MM.1S (cell line): ENCODE measurements at regions not wholly inside any gene's neighbourhood (a gene's known extent, or its start where the extent isn't known, plus 50 kb on each side); places are given as distances from the start of the nearest gene placed in this dataset.

ENCODE experiments used
- DNase-seq: peaks from one replicate; pipeline ENCODE4 v3.0.0-alpha.2; 2015
- H2AFZ ChIP-seq: fragments of 300-600 bp; sonication (generic); 2 replicates; pipeline ENCODE4 v1.6.0; 2016; ENCODE audit warnings: antibody characterized with exemption, low read length
- H3F3A ChIP-seq: fragments of 300-600 bp; sonication (generic); 2 replicates; pipeline ENCODE4 v1.6.1; 2016; ENCODE audit warnings: mild to moderate bottlenecking, antibody characterized with exemption, low read length, moderate library complexity, mixed read lengths; ENCODE audit not compliant: insufficient read depth
- H3K27ac ChIP-seq: fragments of 300-600 bp; sonication (generic); 2 replicates; pipeline ENCODE4 v1.5.1; 2016; ENCODE audit warnings: mild to moderate bottlenecking, low read length
- H3K27me3 ChIP-seq: fragments of 300-600 bp; sonication (generic); replicated peaks from 2 replicates; pipeline ENCODE4 v1.6.0; 2016; ENCODE audit warnings: low read length; ENCODE audit not compliant: insufficient read depth
- H3K36me3 ChIP-seq: fragments of 300-600 bp; sonication (generic); replicated peaks from 2 replicates; pipeline ENCODE4 v1.6.1; 2016; ENCODE audit warnings: mild to moderate bottlenecking, low read length, mixed read lengths; ENCODE audit not compliant: insufficient read depth
- H3K4me1 ChIP-seq: fragments of 300-600 bp; sonication (generic); 2 replicates; pipeline ENCODE4 v1.6.1; 2016; ENCODE audit warnings: low read length, mixed read lengths
- H3K4me2 ChIP-seq: fragments of 300-600 bp; sonication (generic); 2 replicates; pipeline ENCODE4 v1.6.0; 2016; ENCODE audit warnings: low read depth, low read length
- H3K4me3 ChIP-seq: fragments of 300-600 bp; sonication (generic); 2 replicates; pipeline ENCODE4 v1.5.1; 2016; ENCODE audit warnings: low read length, mixed read lengths
- H3K79me2 ChIP-seq: fragments of 300-600 bp; sonication (generic); 2 replicates; pipeline ENCODE4 v1.6.1; 2016; ENCODE audit warnings: mixed run types, low read length, mixed read lengths
- H3K9ac ChIP-seq: fragments of 300-600 bp; sonication (generic); 2 replicates; pipeline ENCODE4 v1.6.1; 2016; ENCODE audit warnings: low read length, mixed read lengths
- H3K9me2 ChIP-seq: fragments of 300-600 bp; sonication (generic); replicated peaks from 2 replicates; pipeline ENCODE4 v1.6.1; 2016; ENCODE audit warnings: mild to moderate bottlenecking, low read length, mixed read lengths; ENCODE audit not compliant: insufficient read depth
- H3K9me3 ChIP-seq: fragments of 300-600 bp; sonication (generic); replicated peaks from 2 replicates; pipeline ENCODE4 v1.6.1; 2016; ENCODE audit warnings: mild to moderate bottlenecking, low read length, mixed read lengths; ENCODE audit not compliant: insufficient read depth
- H4K20me1 ChIP-seq: fragments of 300-600 bp; sonication (generic); 2 replicates; pipeline ENCODE4 v1.6.1; 2016; ENCODE audit warnings: mild to moderate bottlenecking, low read length, moderate library complexity, mixed read lengths; ENCODE audit not compliant: insufficient read depth
- EZH2 ChIP-seq: fragments of 300-600 bp; sonication (generic); optimal IDR thresholded peaks from 2 replicates; pipeline ENCODE3; 2017; ENCODE audit warnings: low read depth, mild to moderate bottlenecking, antibody characterized with exemption, low read length, mixed read lengths
- EZH2phosphoT487 ChIP-seq: fragments of 300-600 bp; sonication (generic); IDR thresholded peaks from 2 replicates; pipeline ENCODE4 v1.6.1; 2018; ENCODE audit warnings: antibody characterized with exemption, low read length
- TF ChIP-seq, protein P1 (sequence below): fragments of 300-600 bp; sonication (generic); IDR thresholded peaks from 2 replicates; pipeline ENCODE4 v1.5.1; 2016; ENCODE audit warnings: antibody characterized with exemption, low read length, mixed read lengths

DNA sequence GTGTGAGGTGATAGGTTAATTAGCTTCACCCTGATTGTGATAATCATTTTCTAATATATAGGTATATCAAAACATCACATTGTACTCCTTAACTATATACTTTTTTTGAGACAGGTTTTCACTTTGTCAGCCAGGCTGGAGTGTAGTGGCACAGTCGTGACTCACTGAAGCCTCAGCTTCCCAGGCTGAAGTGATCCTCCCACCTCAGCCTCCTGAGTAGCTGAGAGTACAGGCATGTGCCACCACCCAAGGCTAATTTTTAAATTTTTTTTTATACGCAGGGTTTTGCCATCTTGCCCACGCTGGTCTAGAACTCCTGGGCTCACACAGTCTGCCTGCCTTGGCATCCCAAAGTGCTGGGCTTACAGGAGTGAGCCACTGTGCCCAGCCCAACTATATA, 455.3 kb upstream of the MAF start:
- no peak overlapping the region for H3K4me3 ChIP-seq
- H3F3A ChIP-seq = no peaks in the 10 kb centered on the region
- DNase-seq = no peak
- no peaks in the 10 kb centered on the region for H3K27me3 ChIP-seq
- no peak overlapping the region for H3K4me2 ChIP-seq
- H3K9ac ChIP-seq = no peak overlapping the region
- H3K9me3 ChIP-seq = no peaks in the 10 kb centered on the region
- no peak for TF ChIP-seq EZH2phosphoT487
- TF ChIP-seq, protein P1, sequence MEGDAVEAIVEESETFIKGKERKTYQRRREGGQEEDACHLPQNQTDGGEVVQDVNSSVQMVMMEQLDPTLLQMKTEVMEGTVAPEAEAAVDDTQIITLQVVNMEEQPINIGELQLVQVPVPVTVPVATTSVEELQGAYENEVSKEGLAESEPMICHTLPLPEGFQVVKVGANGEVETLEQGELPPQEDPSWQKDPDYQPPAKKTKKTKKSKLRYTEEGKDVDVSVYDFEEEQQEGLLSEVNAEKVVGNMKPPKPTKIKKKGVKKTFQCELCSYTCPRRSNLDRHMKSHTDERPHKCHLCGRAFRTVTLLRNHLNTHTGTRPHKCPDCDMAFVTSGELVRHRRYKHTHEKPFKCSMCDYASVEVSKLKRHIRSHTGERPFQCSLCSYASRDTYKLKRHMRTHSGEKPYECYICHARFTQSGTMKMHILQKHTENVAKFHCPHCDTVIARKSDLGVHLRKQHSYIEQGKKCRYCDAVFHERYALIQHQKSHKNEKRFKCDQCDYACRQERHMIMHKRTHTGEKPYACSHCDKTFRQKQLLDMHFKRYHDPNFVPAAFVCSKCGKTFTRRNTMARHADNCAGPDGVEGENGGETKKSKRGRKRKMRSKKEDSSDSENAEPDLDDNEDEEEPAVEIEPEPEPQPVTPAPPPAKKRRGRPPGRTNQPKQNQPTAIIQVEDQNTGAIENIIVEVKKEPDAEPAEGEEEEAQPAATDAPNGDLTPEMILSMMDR = no peak
- TF ChIP-seq EZH2 = no peak
- H2AFZ ChIP-seq = no peak overlapping the region
- H4K20me1 ChIP-seq = no peaks in the 10 kb centered on the region
- H3K36me3 ChIP-seq = no peaks in the 10 kb centered on the region
- no peaks in the 10 kb centered on the region for H3K9me2 ChIP-seq
- H3K4me1 ChIP-seq = no peaks in the 10 kb centered on the region
- H3K79me2 ChIP-seq = no peaks in the 10 kb centered on the region
- no peak overlapping the region for H3K27ac ChIP-seq

DNA sequence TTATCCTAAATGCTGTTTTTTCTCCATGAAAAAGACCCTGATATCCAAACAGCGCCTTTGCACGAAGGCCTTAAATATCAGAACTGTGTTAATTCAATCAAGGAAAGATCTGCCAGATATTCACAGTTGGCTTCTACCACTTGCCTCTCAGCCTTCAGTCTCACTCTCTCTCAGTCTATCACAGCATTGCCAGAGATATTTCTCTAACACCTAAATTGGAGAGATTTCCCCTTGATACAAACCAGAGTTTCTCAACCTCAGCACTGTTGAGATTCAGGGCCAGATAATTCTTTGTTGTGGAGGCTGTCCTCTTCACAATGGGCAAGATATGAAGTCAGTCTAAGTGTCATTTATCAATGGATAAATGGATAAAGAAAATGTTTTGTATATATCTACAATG, 454.1 kb upstream of the MAF start:
- H3K27me3 ChIP-seq = no peaks in the 10 kb centered on the region
- no peaks in the 10 kb centered on the region for H3K4me1 ChIP-seq
- H3K79me2 ChIP-seq = no peaks in the 10 kb centered on the region
- H3K4me3 ChIP-seq = no peak overlapping the region
- H3K36me3 ChIP-seq = no peaks in the 10 kb centered on the region
- no peaks in the 10 kb centered on the region for H4K20me1 ChIP-seq
- no peak for DNase-seq
- TF ChIP-seq, protein P1 = no peak
- TF ChIP-seq EZH2phosphoT487 (no peak), EZH2 (no peak)
- no peaks in the 10 kb centered on the region for H3F3A ChIP-seq
- H3K4me2 ChIP-seq = no peak overlapping the region
- no peak overlapping the region for H2AFZ ChIP-seq
- H3K9ac ChIP-seq = no peak overlapping the region
- H3K9me2 ChIP-seq = no peaks in the 10 kb centered on the region
- H3K27ac ChIP-seq = no peak overlapping the region
- no peaks in the 10 kb centered on the region for H3K9me3 ChIP-seq

DNA sequence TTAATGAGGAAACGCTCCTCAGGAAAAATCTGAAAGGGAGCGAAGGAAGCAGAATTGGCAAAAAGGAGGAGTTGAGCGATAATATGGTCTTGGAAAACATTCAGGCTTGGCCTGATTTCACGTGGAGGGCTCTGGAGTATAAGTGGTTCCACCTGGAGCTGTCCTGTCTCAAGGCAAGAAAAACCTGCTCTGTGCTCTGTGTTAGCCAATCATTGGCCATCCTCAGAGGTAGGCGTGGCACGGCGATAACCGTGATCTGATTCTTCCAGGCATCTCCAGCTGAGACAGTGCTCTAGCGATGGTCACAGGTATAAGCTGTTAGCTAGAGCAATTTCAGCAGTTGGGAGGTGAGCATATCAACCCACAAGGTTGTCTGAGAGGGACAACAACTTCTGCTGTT, 450.5 kb upstream of the MAF start:
- Histone ChIP-seq H3K4me3 (no peak overlapping the region), H4K20me1 (no peaks in the 10 kb centered on the region), H3K4me2 (no peak overlapping the region)

More for the DNA sequence above, 450.5 kb upstream of the MAF start:
- H3K27ac ChIP-seq = no peak overlapping the region
- no peak overlapping the region for H2AFZ ChIP-seq
- no peaks in the 10 kb centered on the region for H3K9me3 ChIP-seq
- no peaks in the 10 kb centered on the region for H3K36me3 ChIP-seq
- H3K9me2 ChIP-seq = no peaks in the 10 kb centered on the region
- no peak for DNase-seq
- no peak overlapping the region for H3K9ac ChIP-seq
- TF ChIP-seq EZH2phosphoT487 (no peak), EZH2 (no peak)
- TF ChIP-seq, protein P1 = no peak
- H3K27me3 ChIP-seq = no peaks in the 10 kb centered on the region
- H3K79me2 ChIP-seq = no peaks in the 10 kb centered on the region
- H3K4me1 ChIP-seq = no peaks in the 10 kb centered on the region
- no peaks in the 10 kb centered on the region for H3F3A ChIP-seq
